ENCODE measurements at regions not wholly inside any gene's neighbourhood (a gene's known extent, or its start where the extent isn't known, plus 50 kb on each side); places are given as distances from the start of the nearest gene placed in this dataset.

DNA sequence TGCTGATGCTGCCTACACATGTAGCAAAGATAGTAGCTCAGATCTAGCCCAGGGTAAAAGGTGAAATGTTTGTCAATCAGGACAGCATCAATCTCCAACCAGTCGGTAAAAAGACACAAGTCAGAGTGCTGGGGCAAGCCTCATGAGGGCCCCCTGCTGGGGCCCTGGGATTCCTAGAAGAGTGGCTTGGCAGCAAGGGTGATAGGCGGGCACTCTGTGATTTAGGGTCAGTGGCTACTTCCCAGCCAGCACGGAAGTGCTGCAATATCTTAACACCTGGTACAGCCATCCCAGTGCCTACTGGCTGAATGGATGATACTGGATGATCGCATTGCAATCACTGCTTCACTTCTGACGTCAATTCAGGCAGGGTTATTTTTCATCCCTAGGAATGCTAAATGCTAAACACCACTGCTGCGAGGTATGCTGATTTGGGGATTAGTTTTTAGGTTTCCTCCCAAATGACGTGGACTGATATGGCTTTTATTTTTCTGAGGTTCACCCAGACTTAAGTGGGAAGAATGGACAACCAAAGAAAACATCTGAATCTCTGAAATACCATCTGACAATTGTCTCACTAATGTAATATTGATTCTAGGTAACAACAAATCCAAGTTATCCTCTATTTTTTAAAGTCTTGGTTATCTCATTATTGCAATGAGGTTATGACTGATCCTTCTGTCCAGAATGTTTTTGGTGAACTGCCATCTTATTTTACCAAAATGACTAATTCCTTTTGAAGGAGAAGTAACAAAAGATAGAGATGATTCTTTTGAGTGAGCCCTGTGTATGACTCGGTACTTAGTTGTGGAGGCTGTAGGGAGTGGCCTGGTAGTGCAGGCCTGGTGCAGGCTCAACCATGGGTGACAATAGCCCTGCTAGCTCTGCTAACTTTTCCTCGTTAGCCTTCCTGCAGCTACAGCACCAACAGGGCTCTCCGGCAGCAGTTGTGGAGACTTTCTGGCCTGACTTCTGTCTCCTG lies 432.5 kb downstream of the FGF9 start:
- Histone ChIP-seq H3K4me3 (no peak overlapping the region), H3K4me1 (peaks cover 0 to 3% (median 0%) of the 10 kb centered on the region in 12 donors), H3K27ac (no peak overlapping the region), H3K27me3 (no peaks in the 10 kb centered on the region), H3K9me3 (peaks cover 0 to 5% (median 0%) of the 10 kb centered on the region in 12 donors), H3K36me3 (no peaks in the 10 kb centered on the region)
- no peak for TF ChIP-seq POLR2A (IDR thresholded peaks at IDR 0.05)
- TF ChIP-seq, protein P1, sequence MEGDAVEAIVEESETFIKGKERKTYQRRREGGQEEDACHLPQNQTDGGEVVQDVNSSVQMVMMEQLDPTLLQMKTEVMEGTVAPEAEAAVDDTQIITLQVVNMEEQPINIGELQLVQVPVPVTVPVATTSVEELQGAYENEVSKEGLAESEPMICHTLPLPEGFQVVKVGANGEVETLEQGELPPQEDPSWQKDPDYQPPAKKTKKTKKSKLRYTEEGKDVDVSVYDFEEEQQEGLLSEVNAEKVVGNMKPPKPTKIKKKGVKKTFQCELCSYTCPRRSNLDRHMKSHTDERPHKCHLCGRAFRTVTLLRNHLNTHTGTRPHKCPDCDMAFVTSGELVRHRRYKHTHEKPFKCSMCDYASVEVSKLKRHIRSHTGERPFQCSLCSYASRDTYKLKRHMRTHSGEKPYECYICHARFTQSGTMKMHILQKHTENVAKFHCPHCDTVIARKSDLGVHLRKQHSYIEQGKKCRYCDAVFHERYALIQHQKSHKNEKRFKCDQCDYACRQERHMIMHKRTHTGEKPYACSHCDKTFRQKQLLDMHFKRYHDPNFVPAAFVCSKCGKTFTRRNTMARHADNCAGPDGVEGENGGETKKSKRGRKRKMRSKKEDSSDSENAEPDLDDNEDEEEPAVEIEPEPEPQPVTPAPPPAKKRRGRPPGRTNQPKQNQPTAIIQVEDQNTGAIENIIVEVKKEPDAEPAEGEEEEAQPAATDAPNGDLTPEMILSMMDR (IDR thresholded peaks at IDR 0.05): peak in 7 of 12 donors; percentile 6 to 28 (median 16)
- peak in 1 of 4 donors; percentile 27 for ATAC-seq
- intact Hi-C loops (cut with DNase I): no loop called here
- 79 to 87% (median 81%) methylated on average over 10 of the region's 10 CpGs for WGBS, 4 donors
- no peak for DNase-seq

DNA sequence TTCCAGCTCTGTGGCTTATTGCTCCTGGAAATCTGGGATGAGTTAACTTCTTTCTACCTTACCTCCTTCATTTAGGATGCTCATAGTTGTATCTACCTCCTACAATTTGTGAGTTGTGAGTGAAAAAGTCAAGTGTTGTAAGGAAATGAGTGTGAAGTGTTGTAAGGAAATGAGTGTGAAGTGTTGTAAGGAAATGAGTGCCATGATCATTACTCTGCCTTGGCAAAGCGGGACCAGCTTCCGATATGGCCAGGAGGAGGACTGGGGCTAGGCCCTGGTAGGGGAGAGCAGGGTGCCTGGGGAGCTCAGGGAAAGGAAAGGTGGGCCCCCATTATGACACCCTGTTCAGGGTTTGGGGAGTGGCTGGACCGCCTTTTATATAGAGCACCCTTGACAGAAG lies 435.2 kb downstream of the FGF9 start:
- no peak for TF ChIP-seq POLR2A (IDR thresholded peaks at IDR 0.05)
- TF ChIP-seq, protein P1 (IDR thresholded peaks at IDR 0.05): no peak

DNA sequence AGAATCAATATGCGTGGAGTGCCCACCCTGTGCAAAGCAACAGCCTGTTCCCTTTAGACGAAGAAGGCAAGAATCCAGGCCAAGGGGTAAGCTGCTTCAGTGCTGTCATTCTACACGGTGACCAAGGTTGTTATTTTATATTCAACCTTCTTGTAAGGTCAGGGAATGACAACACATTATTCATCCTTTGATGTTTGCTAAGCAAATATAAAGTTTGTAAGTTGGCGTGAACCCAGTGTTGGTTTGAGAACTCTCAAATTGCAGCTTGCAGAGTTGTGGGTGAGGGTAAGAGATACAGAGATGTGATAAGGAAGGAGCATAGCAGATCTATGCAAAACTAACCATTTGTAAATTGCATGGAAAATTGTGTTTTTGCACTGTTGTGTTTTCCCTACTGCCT lies 436.7 kb downstream of the FGF9 start:
- 62 to 75% (median 73%) methylated on average over 4 of the region's 4 CpGs for whole genome bisulfite sequencing, 4 donors
- no peak for ATAC-seq
- Histone ChIP-seq H3K27ac (no peak overlapping the region), H3K4me3 (no peak overlapping the region), H3K27me3 (no peaks in the 10 kb centered on the region), H3K36me3 (no peaks in the 10 kb centered on the region), H3K4me1 (peaks cover 0 to 18% (median 0%) of the 10 kb centered on the region in 12 donors), H3K9me3 (no peaks in the 10 kb centered on the region)
- TF ChIP-seq, protein P1 (IDR thresholded peaks at IDR 0.05): no peak
- intact Hi-C loops (cut with DNase I): no loop called here
- DNase-seq: no peak

More for the DNA sequence above, 435.2 kb downstream of the FGF9 start:
- no peak overlapping the region for H3K4me3 ChIP-seq
- ATAC-seq (no peak), DNase-seq (no peak)
- H3K27ac ChIP-seq: no peak overlapping the region
- no peaks in the 10 kb centered on the region for H3K36me3 ChIP-seq
- H3K9me3 ChIP-seq: no peaks in the 10 kb centered on the region
- peaks cover 0 to 18% (median 0%) of the 10 kb centered on the region in 12 donors for H3K4me1 ChIP-seq
- WGBS, 4 donors: 88 to 96% (median 94%) methylated on average over 3 of the region's 3 CpGs
- intact Hi-C loops (cut with DNase I): no loop called here
- no peaks in the 10 kb centered on the region for H3K27me3 ChIP-seq

DNA sequence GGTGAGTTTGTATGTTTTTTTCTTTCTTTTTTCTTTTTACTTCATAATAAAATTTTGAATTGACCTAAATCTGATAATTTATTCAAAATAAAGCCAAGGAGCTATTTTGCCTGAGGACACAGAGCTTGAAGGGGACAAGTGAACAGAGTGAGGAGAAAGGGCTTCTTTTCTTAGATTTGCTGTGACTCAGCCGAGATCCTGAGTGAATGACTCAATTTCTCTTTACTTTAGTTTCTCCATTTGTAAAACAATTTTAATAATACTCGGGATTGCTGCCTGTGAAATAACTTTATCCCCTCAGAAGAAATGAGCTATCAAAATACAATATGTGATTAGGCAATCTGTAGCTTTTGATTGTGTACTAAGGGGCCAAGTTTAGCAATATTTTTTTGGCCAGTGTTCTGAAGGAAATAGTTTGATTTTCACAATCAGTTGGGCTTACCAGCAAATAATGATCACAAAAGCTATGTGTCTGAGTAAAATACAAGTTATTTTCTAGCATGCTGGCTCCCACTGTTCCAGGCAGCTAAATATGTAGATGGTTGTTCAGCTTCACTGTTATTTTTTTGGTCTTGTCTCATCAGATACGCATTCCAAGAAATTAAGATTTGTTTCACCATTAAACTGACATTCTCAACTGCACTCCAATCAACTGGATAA lies 437.5 kb downstream of the FGF9 start:
- H3K9me3 ChIP-seq: no peaks in the 10 kb centered on the region
- no peaks in the 10 kb centered on the region for H3K27me3 ChIP-seq
- intact Hi-C loops (cut with DNase I): no loop called here
- H3K4me3 ChIP-seq: no peak overlapping the region
- H3K4me1 ChIP-seq: peaks cover 0 to 18% (median 0%) of the 10 kb centered on the region in 12 donors
- 54 to 67% (median 58%) methylated on average over 3 of the region's 3 CpGs for WGBS, 4 donors
- TF ChIP-seq, protein P1 (IDR thresholded peaks at IDR 0.05): no peak
- no peak for TF ChIP-seq POLR2A (IDR thresholded peaks at IDR 0.05)
- H3K27ac ChIP-seq: no peak overlapping the region
- no peak for DNase-seq
- no peaks in the 10 kb centered on the region for H3K36me3 ChIP-seq
- peak in 1 of 4 donors; percentile 34 for ATAC-seq
